Uterus (tissue), 3 donors: ENCODE measurements at regions not wholly inside any gene's neighbourhood (a gene's known extent, or its start where the extent isn't known, plus 50 kb on each side); places are given as distances from the start of the nearest gene placed in this dataset.

ENCODE experiments used
- DNase-seq, 2 donors: peaks; one replicate each; pipeline ENCODE4 v3.0.0-alpha.2; 2019 to 2020
- H3K27ac ChIP-seq, 2 donors: fragments of 200-600 bp; sonication (generic); 1 replicate in 1 of 2; 2 replicates in 1 of 2; pipeline ENCODE4 v1.5.1; 2016 to 2018
- H3K27me3 ChIP-seq, 2 donors: fragments of 200-600 bp; sonication (generic); one replicate each; pipeline ENCODE4 v1.5.1; 2018 to 2019; ENCODE audit warnings: control low read depth in 1 of 2
- H3K36me3 ChIP-seq, 2 donors: fragments of 200-600 bp; sonication (generic); one replicate each; pipeline ENCODE4 v1.5.1; 2019; ENCODE audit warnings: control low read depth in 1 of 2
- H3K4me1 ChIP-seq, 2 donors: fragments of 200-600 bp; sonication (generic); one replicate each; pipeline ENCODE4 v1.5.1; 2018 to 2019; ENCODE audit warnings: control low read depth in 1 of 2
- H3K4me3 ChIP-seq, 2 donors: fragments of 200-600 bp; sonication (generic); 1 replicate in 1 of 2; 2 replicates in 1 of 2; pipeline ENCODE4 v1.5.1; 2018 to 2019; ENCODE audit warnings: mild to moderate bottlenecking in 1 of 2
- H3K9me3 ChIP-seq, 2 donors: fragments of 200-600 bp; sonication (generic); one replicate each; pipeline ENCODE4 v1.5.1; 2019; ENCODE audit warnings: control low read depth in 1 of 2
- CTCF ChIP-seq, 4 experiments: fragments of 200-600 bp in 2 of 4; fragments of 450-650 bp in 2 of 4; sonication (generic) in 2 of 4; IDR thresholded peaks; one replicate each; pipeline ENCODE4 v1.5.1; 2016 to 2019; ENCODE audit warnings: antibody characterized with exemption in 4 of 4, mild to moderate bottlenecking in 2 of 4, moderate library complexity in 1 of 4
- POLR2A ChIP-seq, 2 donors: fragments of 450-650 bp; IDR thresholded peaks; one replicate each; pipeline ENCODE4 v1.6.1; 2016; ENCODE audit warnings: antibody characterized with exemption in 2 of 2, mild to moderate bottlenecking in 1 of 2, moderate library complexity in 1 of 2
- intact Hi-C: fragments of 100-400 bp; cut with DNase I; formaldehyde crosslinking; loops from one replicate; pipeline ENCODE4 v1.15.1; 2023; ENCODE audit warnings: low total_unique reads
- donor health status: DM: yes; HTN: yes; CAD: no.

GRCh38 chr18:44181951-44182747 lies 498.5 kb upstream of the SETBP1 start:
- H3K4me3 ChIP-seq: no peak overlapping the region
- intact Hi-C loops: no loop called here

GRCh38 chr18:44186001-44186400 lies 494.7 kb upstream of the SETBP1 start:
- Histone ChIP-seq H3K9me3 (no peaks in the 10 kb centered on the region), H3K4me1 (no peaks in the 10 kb centered on the region), H3K27me3 (no peaks in the 10 kb centered on the region), H3K4me3 (no peak overlapping the region), H3K27ac (no peak overlapping the region), H3K36me3 (no peaks in the 10 kb centered on the region)
- intact Hi-C loops: no loop called here
- DNase-seq: no peak
- TF ChIP-seq POLR2A (IDR thresholded peaks at IDR 0.05): no peak
- no peak for TF ChIP-seq CTCF (IDR thresholded peaks at IDR 0.05)

More at GRCh38 chr18:44181951-44182747, 498.5 kb upstream of the SETBP1 start:
- DNase-seq: no peak
- no peak overlapping the region for H3K27ac ChIP-seq
- H3K27me3 ChIP-seq: no peaks in the 10 kb centered on the region
- H3K36me3 ChIP-seq: no peaks in the 10 kb centered on the region
- TF ChIP-seq POLR2A (IDR thresholded peaks at IDR 0.05) (no peak), CTCF (IDR thresholded peaks at IDR 0.05) (no peak)
- H3K9me3 ChIP-seq: no peaks in the 10 kb centered on the region
- H3K4me1 ChIP-seq: no peaks in the 10 kb centered on the region

GRCh38 chr18:44187090-44187489 lies 493.6 kb upstream of the SETBP1 start:
- no peaks in the 10 kb centered on the region for H3K36me3 ChIP-seq
- intact Hi-C loops: no loop called here
- H3K9me3 ChIP-seq: no peaks in the 10 kb centered on the region
- DNase-seq: no peak
- H3K4me3 ChIP-seq: no peak overlapping the region
- H3K27me3 ChIP-seq: no peaks in the 10 kb centered on the region
- H3K27ac ChIP-seq: no peak overlapping the region
- no peaks in the 10 kb centered on the region for H3K4me1 ChIP-seq
- TF ChIP-seq CTCF (IDR thresholded peaks at IDR 0.05): no peak
- no peak for TF ChIP-seq POLR2A (IDR thresholded peaks at IDR 0.05)

- Histone ChIP-seq H3K27ac (no peak overlapping the region), H3K4me1 (no peaks in the 10 kb centered on the region), H3K9me3 (no peaks in the 10 kb centered on the region), H3K36me3 (no peaks in the 10 kb centered on the region), H3K4me3 (no peak overlapping the region), H3K27me3 (no peaks in the 10 kb centered on the region)
- DNase-seq: no peak
- intact Hi-C loops: no loop called here
- no peak for TF ChIP-seq POLR2A (IDR thresholded peaks at IDR 0.05)
- TF ChIP-seq CTCF (IDR thresholded peaks at IDR 0.05): no peak
Measured at GRCh38 chr18:44195394-44196140, 485.1 kb upstream of the SETBP1 start.
